ENCODE measurements at regions not wholly inside any gene's neighbourhood (a gene's known extent, or its start where the extent isn't known, plus 50 kb on each side); places are given as distances from the start of the nearest gene placed in this dataset.

DNA sequence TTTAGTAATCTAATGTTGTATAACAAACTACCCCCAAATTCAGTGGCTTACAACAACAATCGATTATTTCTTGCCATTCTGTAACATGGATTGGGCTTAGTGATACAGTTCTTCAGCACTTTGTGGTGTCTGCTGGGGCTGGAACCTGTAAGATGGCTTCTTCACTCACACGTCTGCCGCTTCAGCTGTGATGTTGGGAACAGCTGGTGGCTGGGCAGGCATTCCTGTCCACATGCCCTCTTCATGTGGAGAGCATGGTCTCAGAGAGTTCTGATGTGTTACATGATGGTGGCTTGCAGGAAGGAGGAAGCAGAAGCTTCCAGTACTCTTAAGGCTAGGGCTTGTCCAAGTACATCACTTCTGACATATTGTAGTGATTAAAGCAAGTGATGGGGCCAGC, 276.9 kb downstream of the PTBP2 start:
- no peak for DNase-seq

DNA sequence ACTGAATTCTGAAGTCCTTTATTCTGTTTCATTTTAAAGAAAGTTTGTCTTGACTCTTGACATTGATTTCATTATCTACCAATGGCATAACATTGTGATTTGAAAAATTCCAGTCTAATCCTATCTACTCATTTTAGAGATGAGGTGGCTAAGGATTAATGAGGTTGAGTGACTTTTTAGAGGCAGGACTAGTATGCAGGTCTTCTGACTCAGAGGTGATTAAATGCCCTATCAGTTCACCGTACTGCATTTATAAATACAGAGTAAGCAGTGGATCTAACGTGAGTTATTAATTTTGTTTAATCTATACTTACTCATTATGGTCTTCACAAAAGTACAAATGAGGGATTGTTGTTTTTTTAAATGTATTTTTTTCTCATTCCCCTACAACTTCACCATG, 277.6 kb downstream of the PTBP2 start:
- DNase-seq: no peak

DNA sequence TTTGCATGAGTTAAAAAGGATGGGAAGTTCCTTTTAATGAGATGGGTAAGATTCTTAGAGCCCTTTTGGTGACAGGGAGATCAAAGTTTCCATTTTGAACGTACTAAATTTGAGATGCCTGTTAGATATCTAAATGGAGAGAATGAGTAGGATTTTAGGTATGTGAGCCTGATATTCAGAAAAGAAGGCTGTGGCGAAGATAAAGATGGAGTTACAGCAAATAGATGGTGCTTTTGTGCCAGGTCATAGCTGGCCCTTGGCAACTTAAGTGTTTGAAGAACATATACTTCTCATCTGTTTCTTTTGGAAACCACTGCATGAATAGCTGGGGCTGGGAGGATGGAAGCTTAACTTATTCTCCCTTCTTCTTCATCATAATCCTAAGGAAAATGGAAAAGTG, 282.5 kb downstream of the PTBP2 start:
- no peak for DNase-seq

DNA sequence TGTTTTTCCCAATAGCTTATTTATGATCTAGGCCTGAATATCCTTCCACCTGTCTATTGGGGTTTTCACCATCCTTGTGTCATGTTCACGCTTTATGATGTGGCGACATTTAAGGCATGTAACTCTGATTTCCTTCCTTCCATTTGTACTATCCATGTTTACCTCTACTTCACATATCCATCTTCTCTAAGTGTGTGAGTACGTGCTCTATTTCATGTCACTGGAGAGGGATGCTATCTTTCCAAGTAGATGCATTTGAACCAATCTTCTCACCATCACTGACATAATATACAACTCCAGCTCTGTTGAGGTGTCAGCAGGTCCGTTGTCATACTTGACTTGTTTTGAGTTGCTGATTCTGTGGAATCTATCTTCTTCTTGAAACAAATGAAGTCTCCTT, 283.2 kb downstream of the PTBP2 start:
- DNase-seq: no peak

DNA sequence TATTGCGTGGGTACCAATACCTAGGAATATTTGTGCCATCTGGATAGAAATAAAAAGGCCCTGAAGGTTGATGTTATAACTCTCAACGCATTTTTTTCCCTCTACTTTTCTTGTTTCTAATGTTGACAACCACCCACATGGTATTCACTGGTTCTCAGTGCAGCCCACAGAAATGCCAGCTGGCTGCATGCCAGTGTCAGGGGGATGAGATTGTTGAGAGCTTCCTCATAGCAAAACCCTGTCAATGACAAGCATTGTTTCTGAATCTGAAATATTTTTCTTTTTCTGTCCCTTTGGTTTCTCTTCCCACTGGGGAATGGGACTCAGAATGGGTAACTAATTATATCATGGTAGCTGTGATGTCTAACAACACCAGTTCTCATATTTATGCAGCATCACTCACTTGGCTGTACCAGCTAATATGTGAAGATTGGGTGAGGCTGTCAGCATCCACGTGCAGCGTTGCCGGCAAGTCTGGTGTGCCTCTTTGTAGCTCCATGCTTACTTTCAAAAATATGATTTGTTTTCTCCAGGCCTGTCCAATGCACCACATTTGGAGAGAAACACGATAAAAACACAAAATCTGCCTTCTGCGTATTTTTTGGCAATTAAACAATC, 284.6 kb downstream of the PTBP2 start:
- DNase-seq: no peak

DNA sequence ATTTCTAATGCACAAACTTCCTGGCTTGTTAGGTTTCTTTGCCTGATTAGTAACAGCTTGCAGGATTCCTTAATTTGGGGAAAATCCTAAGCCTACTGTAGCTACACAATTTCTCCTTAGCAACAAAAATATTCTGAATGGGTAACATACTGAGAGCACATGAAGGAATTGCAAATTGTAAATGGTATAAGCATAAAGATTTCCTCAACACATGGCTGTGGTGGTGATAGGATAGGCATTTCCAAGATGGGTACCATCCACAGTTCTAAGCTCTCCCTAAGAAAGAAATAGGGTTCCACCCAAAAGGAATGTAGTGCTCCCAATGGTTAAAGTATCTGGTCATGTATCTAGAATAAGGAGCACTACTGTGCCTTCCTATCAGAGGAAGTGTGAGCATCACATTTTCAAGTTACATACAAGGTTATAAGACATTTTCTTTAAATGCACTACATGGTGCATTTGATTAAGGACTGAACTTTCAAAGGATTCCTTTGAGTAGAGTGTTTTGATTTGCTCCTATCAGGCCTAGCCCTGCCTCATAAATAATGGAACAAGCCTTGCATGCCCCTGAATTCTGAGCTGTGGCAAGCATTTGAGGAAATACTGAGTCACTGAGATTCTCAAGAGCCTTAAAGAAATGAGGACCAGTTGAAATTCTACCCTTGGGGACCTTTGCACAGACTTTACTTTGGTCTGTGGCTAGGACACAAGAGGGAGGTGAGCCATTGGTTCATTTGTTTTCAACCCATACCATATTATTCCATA, 286.4 kb downstream of the PTBP2 start:
- no peak for DNase-seq

DNA sequence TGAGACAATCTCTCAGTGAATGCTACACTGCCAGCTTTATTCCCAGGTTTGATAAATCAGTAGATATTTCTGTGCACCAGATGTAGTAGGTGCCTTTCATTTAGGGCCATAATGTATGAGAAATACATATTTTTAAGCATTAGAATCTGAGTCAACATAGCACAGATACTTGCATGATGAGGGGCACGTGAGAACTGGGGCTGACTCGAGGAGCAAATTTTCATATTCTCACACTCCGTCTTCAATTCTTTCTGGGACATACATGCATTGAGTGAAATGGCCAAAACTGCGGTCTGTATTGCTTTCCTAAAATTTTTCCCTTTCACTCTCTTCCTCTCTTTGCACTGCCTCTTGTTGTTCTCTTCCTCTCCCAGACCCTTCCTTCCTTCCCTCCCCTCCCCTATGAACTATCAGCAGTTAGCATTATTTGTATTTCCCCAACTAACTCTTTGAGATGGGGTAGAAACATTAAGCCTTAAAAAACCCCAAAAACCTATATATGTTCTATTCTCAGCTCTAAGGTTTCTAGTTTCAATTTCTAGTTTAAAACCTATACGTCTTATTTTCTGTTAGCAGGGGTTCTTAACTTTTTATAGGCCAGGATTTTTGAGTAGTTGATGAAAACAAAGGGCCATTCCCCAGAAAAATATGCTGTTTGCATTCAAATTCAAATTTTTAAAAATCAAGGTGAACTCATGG, 289.1 kb downstream of the PTBP2 start:
- no peak for DNase-seq

DNA sequence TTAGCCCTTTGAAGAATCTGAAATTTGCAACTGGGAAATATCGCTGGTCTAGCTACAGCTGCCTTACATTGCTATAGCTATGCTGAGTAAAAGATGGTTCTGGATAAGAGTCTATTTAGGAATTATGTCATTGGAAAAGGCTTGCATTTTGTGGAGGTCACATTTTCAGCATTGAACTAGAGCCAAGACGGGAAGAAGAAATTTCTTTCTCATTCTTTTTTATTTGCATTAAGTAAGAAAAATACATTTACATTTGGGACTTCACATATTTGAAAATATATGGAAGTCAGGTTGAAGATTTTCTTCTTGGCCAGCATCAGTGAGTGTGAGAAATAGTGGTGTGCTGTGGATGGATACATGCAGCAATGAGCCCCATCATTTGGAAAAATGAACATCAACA, 291.6 kb downstream of the PTBP2 start:
- DNase-seq: no peak

DNA sequence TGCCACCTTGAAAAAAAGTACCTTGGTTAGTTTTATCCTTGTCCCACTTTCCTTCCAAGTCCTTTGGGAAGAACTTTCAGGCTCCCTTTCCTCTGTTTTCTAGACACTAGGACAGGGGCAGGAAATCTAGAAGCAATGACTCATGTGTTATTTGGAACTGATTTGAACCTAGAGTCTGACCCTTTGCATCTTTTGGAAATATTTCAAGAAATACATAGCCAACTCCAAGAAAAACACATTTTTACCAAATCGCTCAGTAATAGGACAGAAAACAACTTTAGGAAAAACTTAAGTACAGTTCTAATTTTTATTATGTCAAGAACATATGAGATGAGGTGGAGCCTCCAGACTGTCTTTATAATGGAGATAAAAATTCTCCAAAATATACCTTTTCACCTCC, 292.4 kb downstream of the PTBP2 start:
- DNase-seq: no peak

DNA sequence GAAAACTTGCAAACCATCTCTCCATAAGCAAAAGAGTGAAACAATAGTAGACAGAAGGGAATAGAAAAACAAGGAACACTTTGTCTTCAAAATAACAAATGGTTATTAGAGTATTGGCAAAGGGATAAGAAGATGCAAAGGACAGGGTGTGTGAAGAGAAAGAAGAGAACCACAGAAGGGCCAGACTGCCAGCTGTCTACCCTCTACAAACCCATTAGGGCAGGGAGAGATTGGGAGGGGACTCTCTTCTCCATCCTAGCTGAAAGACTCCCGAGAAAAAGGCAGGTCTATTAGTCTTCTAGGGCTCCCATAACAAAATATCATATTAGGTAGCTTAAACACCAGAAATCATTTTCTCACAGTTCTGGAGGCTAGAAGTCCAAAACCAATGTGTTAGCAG, 292.8 kb downstream of the PTBP2 start:
- no peak for DNase-seq

DNA sequence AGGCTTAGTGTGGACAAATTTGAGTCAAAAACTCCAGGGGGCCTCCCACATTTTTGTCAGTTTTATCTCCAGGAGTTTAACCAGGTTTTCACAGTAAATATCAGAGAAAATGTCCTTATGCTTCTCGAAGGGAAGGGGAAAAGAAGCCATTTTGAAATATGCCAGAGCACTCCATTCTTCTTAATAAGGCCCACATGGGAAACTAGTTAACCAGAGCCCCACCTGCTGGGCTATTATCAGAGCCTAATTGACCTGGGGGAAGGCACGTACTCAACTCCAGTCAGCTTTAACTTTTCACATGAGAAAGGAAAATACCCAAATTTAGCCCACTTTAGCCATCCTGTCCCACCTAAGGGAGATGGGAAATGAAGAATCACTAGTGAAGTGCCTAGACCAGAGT, 296.3 kb downstream of the PTBP2 start:
- no peak for DNase-seq

Measured in NCI-H2081 (cell line).